SK-N-SH (cell line): ENCODE measurements at regions not wholly inside any gene's neighbourhood (a gene's known extent, or its start where the extent isn't known, plus 50 kb on each side); places are given as distances from the start of the nearest gene placed in this dataset.

Experiments
- CTCF ChIA-PET: fragments of 300-600, 350-600 bp; formaldehyde crosslinking; extraction: SDS; loops from one replicate; lab custom pipeline; 2021; lab: Yijun Ruan, JAX
- POLR2A ChIA-PET: fragments of 350-600 bp; sonication (Branson Sonifier 250); formaldehyde crosslinking; extraction: SDS; loops from one replicate; lab custom pipeline; 2020; ENCODE audit warnings: antibody characterized with exemption, inconsistent platforms; lab: Yijun Ruan, JAX
- DNase-seq: peaks from one replicate; pipeline ENCODE4 v3.0.0; 2012
- H2AFZ ChIP-seq: fragments of 200-600 bp; sonication (generic); 2 replicates; pipeline ENCODE4 v1.8.1; 2016; ENCODE audit warnings: antibody characterized with exemption, mild to moderate bottlenecking, low read depth
- H3F3A ChIP-seq: fragments of 200-600 bp; sonication (generic); replicated peaks from 2 replicates; pipeline ENCODE3; 2016; ENCODE audit warnings: antibody characterized with exemption, mild to moderate bottlenecking; ENCODE audit not compliant: insufficient read depth
- H3K27ac ChIP-seq, 2 experiments: fragments of 200-500 bp in 1 of 2; fragments of 200-600 bp in 1 of 2; sonication (Bioruptor generic) in 1 of 2; sonication (generic), shearing (Covaris generic) in 1 of 2; 2 replicates each; pipeline versions ENCODE4 v1.5.1 to v1.6.1; 2014 to 2016; ENCODE audit warnings: low read depth in 2 of 2, inconsistent platforms in 1 of 2, low read length in 1 of 2, mild to moderate bottlenecking in 1 of 2, mixed read lengths in 1 of 2
- H3K27me3 ChIP-seq: fragments of 200-600 bp; sonication (generic), shearing (Covaris generic); 2 replicates; pipeline ENCODE4 v1.6.1; 2016; ENCODE audit warnings: mixed run types; ENCODE audit not compliant: insufficient read depth
- H3K36me3 ChIP-seq, 2 experiments: fragments of 200-500 bp in 1 of 2; fragments of 200-600 bp in 1 of 2; sonication (Bioruptor generic) in 1 of 2; sonication (generic) in 1 of 2; replicated peaks in 1 of 2; 2 replicates each; pipeline versions ENCODE3 to v1.5.1; 2014 to 2016; ENCODE audit warnings: low read length in 1 of 2, mild to moderate bottlenecking in 1 of 2; ENCODE audit not compliant: insufficient read depth in 2 of 2, control insufficient read depth in 1 of 2
- H3K4me1 ChIP-seq, 2 experiments: fragments of 200-500 bp in 1 of 2; fragments of 200-600 bp in 1 of 2; sonication (Bioruptor generic) in 1 of 2; sonication (generic), shearing (Covaris generic) in 1 of 2; 2 replicates each; pipeline versions ENCODE4 v1.5.1 to v1.6.1; 2014 to 2016; ENCODE audit warnings: low read depth in 1 of 2, low read length in 1 of 2, mixed run types in 1 of 2; ENCODE audit not compliant: insufficient read depth in 2 of 2, control insufficient read depth in 1 of 2
- H3K4me2 ChIP-seq: fragments of 200-600 bp; sonication (generic), shearing (Covaris generic); 2 replicates; pipeline ENCODE4 v1.6.1; 2017; ENCODE audit warnings: mixed run types
- H3K4me3 ChIP-seq, 2 experiments: fragments of 200-500 bp in 1 of 2; fragments of 200-600 bp in 1 of 2; sonication (Bioruptor generic) in 1 of 2; sonication (generic), shearing (Covaris generic) in 1 of 2; 2 replicates each; pipeline versions ENCODE4 v1.5.1 to v1.8.1; 2014 to 2016; ENCODE audit warnings: low read depth in 2 of 2, inconsistent platforms in 1 of 2, low read length in 1 of 2, mild to moderate bottlenecking in 1 of 2, mixed read lengths in 1 of 2, moderate library complexity in 1 of 2
- H3K79me2 ChIP-seq: fragments of 200-600 bp; sonication (generic); 2 replicates; pipeline ENCODE4 v1.8.1; 2017; ENCODE audit warnings: mild to moderate bottlenecking; ENCODE audit not compliant: insufficient read depth
- H3K9ac ChIP-seq: fragments of 200-600 bp; sonication (generic); 2 replicates; pipeline ENCODE4 v1.6.1; 2017; ENCODE audit warnings: mixed run types
- H3K9me2 ChIP-seq: fragments of 200-600 bp; sonication (generic); 2 replicates; pipeline ENCODE4 v1.6.1; 2017; ENCODE audit warnings: mixed run types
- H3K9me3 ChIP-seq: fragments of 200-600 bp; sonication (generic); 2 replicates; pipeline ENCODE4 v1.6.1; 2017; ENCODE audit warnings: mixed run types, mild to moderate bottlenecking, moderate library complexity
- H4K20me1 ChIP-seq: fragments of 200-600 bp; sonication (generic); 2 replicates; pipeline ENCODE4 v1.6.1; 2017; ENCODE audit warnings: mild to moderate bottlenecking, mixed run types; ENCODE audit not compliant: insufficient read depth
- ELF1 ChIP-seq: IDR thresholded peaks from 2 replicates; pipeline ENCODE4 v1.4.0; 2012
- EZH2phosphoT487 ChIP-seq: fragments of 200-600 bp; sonication (generic); IDR thresholded peaks from 2 replicates; pipeline ENCODE4 v1.6.1; 2017; ENCODE audit warnings: low read depth, mixed run types, mild to moderate bottlenecking, antibody characterized with exemption, moderate library complexity, borderline replicate concordance
- FOXJ3 ChIP-seq: sonication (generic); formaldehyde crosslinking; IDR thresholded peaks from 2 replicates; pipeline ENCODE4 v1.5.1; 2020; ENCODE audit warnings: mild to moderate bottlenecking, missing genetic modification reagents
- GATA2 ChIP-seq: sonication (generic); formaldehyde crosslinking; IDR thresholded peaks from 2 replicates; pipeline ENCODE4 v1.5.0; 2020; ENCODE audit warnings: mild to moderate bottlenecking, missing genetic modification reagents
- JUND ChIP-seq: IDR thresholded peaks from 2 replicates; pipeline ENCODE4 v1.4.0; 2012
- MEF2A ChIP-seq: IDR thresholded peaks from 2 replicates; pipeline ENCODE4 v1.4.0; 2012; ENCODE audit warnings: low read depth, borderline replicate concordance
- NFIC ChIP-seq: IDR thresholded peaks from 2 replicates; pipeline ENCODE4 v1.4.0; 2012; ENCODE audit warnings: borderline replicate concordance
- NRF1 ChIP-seq: IDR thresholded peaks from 2 replicates; pipeline ENCODE4 v1.6.1; 2012; ENCODE audit warnings: low read depth, mild to moderate bottlenecking, low read length
- RAD21 ChIP-seq: IDR thresholded peaks from 2 replicates; pipeline ENCODE4 v1.6.1; 2012; ENCODE audit warnings: mild to moderate bottlenecking, low read length
- SIN3A ChIP-seq: IDR thresholded peaks from 2 replicates; pipeline ENCODE4 v1.6.1; 2012; ENCODE audit warnings: low read depth, mild to moderate bottlenecking, low read length, moderate library complexity, borderline replicate concordance
- SMC3 ChIP-seq: IDR thresholded peaks from 2 replicates; pipeline ENCODE4 v1.6.1; 2012; ENCODE audit warnings: low read depth, low read length, improper control_type of control experiment
- TAF1 ChIP-seq: IDR thresholded peaks from 2 replicates; pipeline ENCODE4 v1.6.1; 2012; ENCODE audit warnings: low read depth, mild to moderate bottlenecking, low read length, moderate library complexity, borderline replicate concordance
- TCF12 ChIP-seq: IDR thresholded peaks from 2 replicates; pipeline ENCODE4 v1.4.0; 2012
- TEAD4 ChIP-seq: IDR thresholded peaks from 2 replicates; pipeline ENCODE4 v1.4.0; 2012; ENCODE audit warnings: mild to moderate bottlenecking, borderline replicate concordance; ENCODE audit not compliant: insufficient read depth
- TF ChIP-seq, protein P1 (sequence below): IDR thresholded peaks from 2 replicates; pipeline ENCODE4 v1.6.1; 2012; ENCODE audit warnings: mild to moderate bottlenecking, low read depth, low read length, moderate library complexity
- TF ChIP-seq, protein P2 (sequence below): fragments of 150-350 bp; IDR thresholded peaks from 2 replicates; pipeline ENCODE4 v1.6.1; 2016; ENCODE audit warnings: mild to moderate bottlenecking, low read depth, low read length
- TF ChIP-seq, protein P3 (sequence below): fragments of 150-350 bp; IDR thresholded peaks from 2 replicates; pipeline ENCODE4 v1.6.1; 2017; ENCODE audit warnings: antibody characterized with exemption, low read length, low read depth, borderline replicate concordance
- TF ChIP-seq, protein P4 (sequence below): IDR thresholded peaks from 2 replicates; pipeline ENCODE4; 2012
- TF ChIP-seq, protein P5 (sequence below): fragments of 200-600 bp; sonication (generic); IDR thresholded peaks from 2 replicates; pipeline ENCODE4 v1.6.1; 2017; ENCODE audit warnings: antibody characterized with exemption, mild to moderate bottlenecking, moderate library complexity

DNA sequence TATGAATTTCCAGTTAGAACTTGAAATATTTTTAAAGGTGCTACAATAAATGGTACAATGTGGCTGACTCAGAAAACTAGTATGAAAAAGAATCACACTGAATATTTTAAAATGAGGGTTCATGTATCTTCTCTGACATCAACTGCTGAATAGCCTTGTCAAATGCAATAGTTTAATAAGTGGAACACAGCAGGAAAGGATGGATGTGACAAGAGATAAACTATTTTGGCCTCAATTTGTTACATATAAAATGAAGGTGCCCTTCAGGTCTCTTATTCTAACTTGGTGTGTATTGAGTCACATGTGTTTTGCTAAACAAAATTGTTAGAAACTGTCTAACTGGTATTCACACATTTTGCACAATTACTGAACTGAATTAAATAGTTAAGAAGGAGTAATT is 1018.4 kb upstream of the PCDH20 start:
- POLR2A ChIA-PET = no interaction called here
- H3K4me2 ChIP-seq = no peak overlapping the region
- H3K9ac ChIP-seq = no peak overlapping the region
- no peaks in the 10 kb centered on the region for H3F3A ChIP-seq
- H2AFZ ChIP-seq = no peak overlapping the region
- H3K9me3 ChIP-seq = no peaks in the 10 kb centered on the region
- TF ChIP-seq MEF2A = no peak
- TF ChIP-seq RAD21 = no peak
- no peaks in the 10 kb centered on the region for H3K27me3 ChIP-seq
- H4K20me1 ChIP-seq = no peaks in the 10 kb centered on the region
- H3K79me2 ChIP-seq = no peaks in the 10 kb centered on the region
- DNase-seq = no peak
- no peaks in the 10 kb centered on the region for H3K4me1 ChIP-seq
- CTCF ChIA-PET = no interaction called here
- H3K27ac ChIP-seq = no peak overlapping the region
- no peaks in the 10 kb centered on the region for H3K9me2 ChIP-seq
- H3K4me3 ChIP-seq = no peak overlapping the region
- H3K36me3 ChIP-seq = no peaks in the 10 kb centered on the region

DNA sequence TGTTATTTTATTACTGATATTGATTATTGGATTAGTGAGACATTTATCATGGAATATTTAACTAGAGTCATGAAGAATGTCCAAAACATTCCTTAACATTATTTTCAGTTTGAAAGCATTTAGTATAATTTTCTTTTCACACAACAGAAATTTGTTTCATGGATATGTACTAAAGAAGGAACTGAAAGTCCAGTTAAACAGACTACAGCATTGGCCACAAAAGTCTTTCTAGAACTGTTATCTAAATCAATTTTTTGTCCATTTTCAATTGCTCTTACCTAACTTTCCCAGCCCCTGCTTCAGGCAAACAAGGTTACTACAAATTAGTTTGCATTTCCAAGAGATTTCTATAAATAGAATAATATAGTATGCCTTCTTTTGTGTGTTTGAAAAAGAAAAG is 1018.0 kb upstream of the PCDH20 start:
- no peaks in the 10 kb centered on the region for H3K9me3 ChIP-seq
- H3K4me1 ChIP-seq = no peaks in the 10 kb centered on the region
- H3K27ac ChIP-seq = no peak overlapping the region
- no peak overlapping the region for H2AFZ ChIP-seq
- no peaks in the 10 kb centered on the region for H3F3A ChIP-seq
- no peak overlapping the region for H3K9ac ChIP-seq
- ChIA-PET CTCF (no interaction called here), POLR2A (no interaction called here)
- H3K79me2 ChIP-seq = no peaks in the 10 kb centered on the region
- H3K27me3 ChIP-seq = no peaks in the 10 kb centered on the region
- TF ChIP-seq RAD21 (no peak), TEAD4 (no peak), SMC3 (no peak), TAF1 (no peak), GATA2 (CRISPR knock-in tag) (no peak), EZH2phosphoT487 (no peak), ELF1 (no peak), JUND (no peak), FOXJ3 (CRISPR knock-in tag) (no peak), SIN3A (no peak), NFIC (no peak), TCF12 (no peak), NRF1 (no peak)
- TF ChIP-seq, protein P1, sequence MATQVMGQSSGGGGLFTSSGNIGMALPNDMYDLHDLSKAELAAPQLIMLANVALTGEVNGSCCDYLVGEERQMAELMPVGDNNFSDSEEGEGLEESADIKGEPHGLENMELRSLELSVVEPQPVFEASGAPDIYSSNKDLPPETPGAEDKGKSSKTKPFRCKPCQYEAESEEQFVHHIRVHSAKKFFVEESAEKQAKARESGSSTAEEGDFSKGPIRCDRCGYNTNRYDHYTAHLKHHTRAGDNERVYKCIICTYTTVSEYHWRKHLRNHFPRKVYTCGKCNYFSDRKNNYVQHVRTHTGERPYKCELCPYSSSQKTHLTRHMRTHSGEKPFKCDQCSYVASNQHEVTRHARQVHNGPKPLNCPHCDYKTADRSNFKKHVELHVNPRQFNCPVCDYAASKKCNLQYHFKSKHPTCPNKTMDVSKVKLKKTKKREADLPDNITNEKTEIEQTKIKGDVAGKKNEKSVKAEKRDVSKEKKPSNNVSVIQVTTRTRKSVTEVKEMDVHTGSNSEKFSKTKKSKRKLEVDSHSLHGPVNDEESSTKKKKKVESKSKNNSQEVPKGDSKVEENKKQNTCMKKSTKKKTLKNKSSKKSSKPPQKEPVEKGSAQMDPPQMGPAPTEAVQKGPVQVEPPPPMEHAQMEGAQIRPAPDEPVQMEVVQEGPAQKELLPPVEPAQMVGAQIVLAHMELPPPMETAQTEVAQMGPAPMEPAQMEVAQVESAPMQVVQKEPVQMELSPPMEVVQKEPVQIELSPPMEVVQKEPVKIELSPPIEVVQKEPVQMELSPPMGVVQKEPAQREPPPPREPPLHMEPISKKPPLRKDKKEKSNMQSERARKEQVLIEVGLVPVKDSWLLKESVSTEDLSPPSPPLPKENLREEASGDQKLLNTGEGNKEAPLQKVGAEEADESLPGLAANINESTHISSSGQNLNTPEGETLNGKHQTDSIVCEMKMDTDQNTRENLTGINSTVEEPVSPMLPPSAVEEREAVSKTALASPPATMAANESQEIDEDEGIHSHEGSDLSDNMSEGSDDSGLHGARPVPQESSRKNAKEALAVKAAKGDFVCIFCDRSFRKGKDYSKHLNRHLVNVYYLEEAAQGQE = no peak
- TF ChIP-seq, protein P2, sequence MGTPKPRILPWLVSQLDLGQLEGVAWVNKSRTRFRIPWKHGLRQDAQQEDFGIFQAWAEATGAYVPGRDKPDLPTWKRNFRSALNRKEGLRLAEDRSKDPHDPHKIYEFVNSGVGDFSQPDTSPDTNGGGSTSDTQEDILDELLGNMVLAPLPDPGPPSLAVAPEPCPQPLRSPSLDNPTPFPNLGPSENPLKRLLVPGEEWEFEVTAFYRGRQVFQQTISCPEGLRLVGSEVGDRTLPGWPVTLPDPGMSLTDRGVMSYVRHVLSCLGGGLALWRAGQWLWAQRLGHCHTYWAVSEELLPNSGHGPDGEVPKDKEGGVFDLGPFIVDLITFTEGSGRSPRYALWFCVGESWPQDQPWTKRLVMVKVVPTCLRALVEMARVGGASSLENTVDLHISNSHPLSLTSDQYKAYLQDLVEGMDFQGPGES = no peak
- TF ChIP-seq, protein P3, sequence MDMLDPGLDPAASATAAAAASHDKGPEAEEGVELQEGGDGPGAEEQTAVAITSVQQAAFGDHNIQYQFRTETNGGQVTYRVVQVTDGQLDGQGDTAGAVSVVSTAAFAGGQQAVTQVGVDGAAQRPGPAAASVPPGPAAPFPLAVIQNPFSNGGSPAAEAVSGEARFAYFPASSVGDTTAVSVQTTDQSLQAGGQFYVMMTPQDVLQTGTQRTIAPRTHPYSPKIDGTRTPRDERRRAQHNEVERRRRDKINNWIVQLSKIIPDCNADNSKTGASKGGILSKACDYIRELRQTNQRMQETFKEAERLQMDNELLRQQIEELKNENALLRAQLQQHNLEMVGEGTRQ = no peak
- TF ChIP-seq, protein P4, sequence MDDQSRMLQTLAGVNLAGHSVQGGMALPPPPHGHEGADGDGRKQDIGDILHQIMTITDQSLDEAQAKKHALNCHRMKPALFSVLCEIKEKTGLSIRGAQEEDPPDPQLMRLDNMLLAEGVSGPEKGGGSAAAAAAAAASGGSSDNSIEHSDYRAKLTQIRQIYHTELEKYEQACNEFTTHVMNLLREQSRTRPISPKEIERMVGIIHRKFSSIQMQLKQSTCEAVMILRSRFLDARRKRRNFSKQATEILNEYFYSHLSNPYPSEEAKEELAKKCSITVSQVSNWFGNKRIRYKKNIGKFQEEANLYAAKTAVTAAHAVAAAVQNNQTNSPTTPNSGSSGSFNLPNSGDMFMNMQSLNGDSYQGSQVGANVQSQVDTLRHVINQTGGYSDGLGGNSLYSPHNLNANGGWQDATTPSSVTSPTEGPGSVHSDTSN = no peak
- TF ChIP-seq, protein P5, sequence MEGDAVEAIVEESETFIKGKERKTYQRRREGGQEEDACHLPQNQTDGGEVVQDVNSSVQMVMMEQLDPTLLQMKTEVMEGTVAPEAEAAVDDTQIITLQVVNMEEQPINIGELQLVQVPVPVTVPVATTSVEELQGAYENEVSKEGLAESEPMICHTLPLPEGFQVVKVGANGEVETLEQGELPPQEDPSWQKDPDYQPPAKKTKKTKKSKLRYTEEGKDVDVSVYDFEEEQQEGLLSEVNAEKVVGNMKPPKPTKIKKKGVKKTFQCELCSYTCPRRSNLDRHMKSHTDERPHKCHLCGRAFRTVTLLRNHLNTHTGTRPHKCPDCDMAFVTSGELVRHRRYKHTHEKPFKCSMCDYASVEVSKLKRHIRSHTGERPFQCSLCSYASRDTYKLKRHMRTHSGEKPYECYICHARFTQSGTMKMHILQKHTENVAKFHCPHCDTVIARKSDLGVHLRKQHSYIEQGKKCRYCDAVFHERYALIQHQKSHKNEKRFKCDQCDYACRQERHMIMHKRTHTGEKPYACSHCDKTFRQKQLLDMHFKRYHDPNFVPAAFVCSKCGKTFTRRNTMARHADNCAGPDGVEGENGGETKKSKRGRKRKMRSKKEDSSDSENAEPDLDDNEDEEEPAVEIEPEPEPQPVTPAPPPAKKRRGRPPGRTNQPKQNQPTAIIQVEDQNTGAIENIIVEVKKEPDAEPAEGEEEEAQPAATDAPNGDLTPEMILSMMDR = no peak
- H3K4me3 ChIP-seq = no peak overlapping the region
- no peak overlapping the region for H3K4me2 ChIP-seq
- H3K9me2 ChIP-seq = no peaks in the 10 kb centered on the region
- no peak for DNase-seq
- H3K36me3 ChIP-seq = no peaks in the 10 kb centered on the region
- no peaks in the 10 kb centered on the region for H4K20me1 ChIP-seq
